K562 (cell line): ENCODE measurements at regions not wholly inside any gene's neighbourhood (a gene's known extent, or its start where the extent isn't known, plus 50 kb on each side); places are given as distances from the start of the nearest gene placed in this dataset.

Source experiments
- ARID3B ChIP-seq: fragments of 250-450 bp; sonication (Bioruptor Pico); IDR thresholded peaks from 2 replicates; pipeline ENCODE4 v1.4.0; 2020; ENCODE audit warnings: borderline replicate concordance
- BDP1 ChIP-seq: IDR thresholded peaks from 3 replicates; pipeline ENCODE4 v1.6.1; 2011; ENCODE audit not compliant: insufficient read length, insufficient read depth
- CBFA2T2 ChIP-seq: fragments of 450-650 bp; conservative IDR thresholded peaks from 2 replicates; pipeline ENCODE4 v1.6.1; 2017; ENCODE audit warnings: mild to moderate bottlenecking
- GMEB1 ChIP-seq: fragments of 250-450 bp; sonication (Bioruptor Pico); IDR thresholded peaks from 2 replicates; pipeline ENCODE4 v1.4.0; 2020; ENCODE audit warnings: mild to moderate bottlenecking
- HDGF ChIP-seq: fragments of 450-650 bp; IDR thresholded peaks from 2 replicates; pipeline ENCODE4 v1.6.1; 2016
- KLF13 ChIP-seq: fragments of 450-650 bp; IDR thresholded peaks from 2 replicates; pipeline ENCODE4 v1.6.1; 2016; ENCODE audit warnings: missing genetic modification characterization, low read depth, mild to moderate bottlenecking, missing compliant biosample characterization, moderate library complexity, borderline replicate concordance
- MTF1 ChIP-seq: fragments of 250-450 bp; sonication (Bioruptor Pico); IDR thresholded peaks from 2 replicates; pipeline ENCODE4 v1.9.0; 2021; ENCODE audit warnings: moderate library complexity, mild to moderate bottlenecking, inconsistent platforms, borderline replicate concordance
- NFATC3 ChIP-seq: fragments of 450-650 bp; IDR thresholded peaks from 2 replicates; pipeline ENCODE4 v1.6.1; 2017; ENCODE audit warnings: mild to moderate bottlenecking
- NFE2 ChIP-seq: IDR thresholded peaks from 2 replicates; pipeline ENCODE4 v1.6.1; 2014; ENCODE audit warnings: antibody characterized with exemption, low read depth
- NFIC ChIP-seq: fragments of 450-650 bp; IDR thresholded peaks from 2 replicates; pipeline ENCODE4 v1.6.1; 2017; ENCODE audit warnings: mild to moderate bottlenecking, inconsistent platforms
- NONO ChIP-seq, 2 experiments: fragments of 200-400 bp in 1 of 2; fragments of 450-650 bp in 1 of 2; formaldehyde crosslinking in 1 of 2; IDR thresholded peaks; 2 replicates each; pipeline ENCODE4 v1.6.1; 2017; ENCODE audit warnings: low read depth in 2 of 2, mild to moderate bottlenecking in 2 of 2, moderate library complexity in 2 of 2, low read length in 1 of 2
- POLR2H ChIP-seq: IDR thresholded peaks from 2 replicates; pipeline ENCODE4 v1.6.1; 2016; ENCODE audit warnings: missing genetic modification characterization, low read depth, mild to moderate bottlenecking, control low read depth, missing compliant biosample characterization, moderate library complexity
- SAFB2 ChIP-seq: fragments of 200-400 bp; formaldehyde crosslinking; IDR thresholded peaks from 2 replicates; pipeline ENCODE4 v1.6.1; 2018; ENCODE audit warnings: borderline replicate concordance, low read length, low read depth, moderate library complexity; ENCODE audit not compliant: severe bottlenecking
- SNRNP70 ChIP-seq: fragments of 200-400 bp; formaldehyde crosslinking; optimal IDR thresholded peaks from 2 replicates; pipeline ENCODE3; 2017; ENCODE audit warnings: low read depth, low read length
- U2AF1 ChIP-seq: fragments of 200-400 bp; formaldehyde crosslinking; optimal IDR thresholded peaks from 2 replicates; pipeline ENCODE3; 2017; ENCODE audit warnings: mild to moderate bottlenecking, low read depth, low read length, moderate library complexity
- ZMIZ1 ChIP-seq, 2 experiments: fragments of 150-350 bp in 1 of 2; IDR thresholded peaks; 2 replicates each; pipeline ENCODE4 v1.6.1; 2012 to 2016; ENCODE audit warnings: low read depth in 2 of 2, low read length in 2 of 2, mild to moderate bottlenecking in 1 of 2, moderate library complexity in 1 of 2
- ZNF277 ChIP-seq: fragments of 250-450 bp; sonication (Bioruptor Pico); IDR thresholded peaks from 2 replicates; pipeline ENCODE4 v1.8.0; 2022; ENCODE audit warnings: inconsistent platforms, mild to moderate bottlenecking, moderate library complexity, borderline replicate concordance
- ZNF282 ChIP-seq: sonication (generic); formaldehyde crosslinking; IDR thresholded peaks from 2 replicates; pipeline ENCODE4 v1.8.1; 2023; ENCODE audit warnings: missing genetic modification reagents
- ZNF717 ChIP-seq: fragments of 250-450 bp; sonication (Bioruptor Pico); IDR thresholded peaks from 2 replicates; pipeline ENCODE4 v1.5.0; 2021
- ZNF830 ChIP-seq: fragments of 250-450 bp; sonication (Bioruptor Pico); IDR thresholded peaks from 2 replicates; pipeline ENCODE4 v1.5.0; 2021; ENCODE audit warnings: mild to moderate bottlenecking

GRCh38 chr1:5304702-5305101 lies 650.3 kb downstream of the AJAP1 start (continued):
- TF ChIP-seq NONO (IDR thresholded peaks at IDR 0.05; ENCODE audit: low read depth in 2 of 2, low read length in 1 of 2) (no peak), SNRNP70 (no peak), NFIC (peak; percentile 69), ZNF282 (no peak), ARID3B (CRISPR knock-in tag) (no peak), ZNF717 (no peak), HDGF (no peak), SAFB2 (no peak), NFE2 (no peak), KLF13 (tag) (no peak), U2AF1 (no peak), GMEB1 (CRISPR knock-in tag) (no peak), POLR2H (tag) (no peak), BDP1 (no peak), ZNF277 (CRISPR knock-in tag) (no peak), ZMIZ1 (IDR thresholded peaks at IDR 0.05; ENCODE audit: low read depth in 2 of 2, low read length in 2 of 2) (no peak), CBFA2T2 (peak; percentile 89), ZNF830 (CRISPR knock-in tag) (no peak), MTF1 (CRISPR knock-in tag) (no peak), NFATC3 (no peak)
